ENCODE measurements at regions not wholly inside any gene's neighbourhood (a gene's known extent, or its start where the extent isn't known, plus 50 kb on each side); places are given as distances from the start of the nearest gene placed in this dataset.
"Not testable (repeated sequence)": the region's sequence is repeated elsewhere in the genome, so short reads cannot be mapped to it uniquely, and the experiment has no call there.

- CTCF ChIA-PET, result not testable (repeated sequence)
Measured at GRCh38 chr10:59053502-59053901, 122.9 kb upstream of the PHYHIPL start.

GRCh38 chr10:59055045-59055444 is 121.4 kb upstream of the PHYHIPL start:
- no peak overlapping the region for H3K27ac Mint-ChIP-seq
- Histone ChIP-seq H3K4me1 (ENCODE audit: control insufficient read depth in 2 of 2, insufficient read depth in 2 of 2, low read length in 2 of 2) (no peaks in the 10 kb centered on the region), H3K9me3 (ENCODE audit: control insufficient read depth in 2 of 3, low read length in 3 of 3) (peaks cover 0 to 3% (median 0%) of the 10 kb centered on the region in 3 experiments), H3K27me3 (ENCODE audit: control insufficient read depth in 2 of 2, insufficient read depth in 2 of 2, low read length in 2 of 2) (no peaks in the 10 kb centered on the region), H3K36me3 (ENCODE audit: control insufficient read depth in 2 of 3, insufficient read depth in 3 of 3, low read length in 3 of 3) (no peaks in the 10 kb centered on the region), H3K27ac (ENCODE audit: low read depth, low read length) (no peak overlapping the region), H3K4me3 (ENCODE audit: low read length) (no peak overlapping the region)
- ChIA-PET POLR2A (no interaction called here), CTCF (no interaction called here)
- no peaks in the 10 kb centered on the region for H3K36me3 Mint-ChIP-seq
- H3K4me1 Mint-ChIP-seq, result no peaks in the 10 kb centered on the region
- peaks cover 0 to 8% (median 0%) of the 10 kb centered on the region in 5 donors for H3K27me3 Mint-ChIP-seq
- DNase-seq (no peak), ATAC-seq (no peak)
- intact Hi-C loops (cut with micrococcal nuclease), result no loop called here
- peaks cover 3 to 26% (median 11%) of the 10 kb centered on the region in 11 donors for H3K9me3 Mint-ChIP-seq
- no peak overlapping the region for H3K4me3 Mint-ChIP-seq

More at GRCh38 chr10:59053502-59053901, 122.9 kb upstream of the PHYHIPL start:
- DNase-seq; H3K36me3 Mint-ChIP-seq; H3K27ac ChIP-seq (ENCODE audit: low read depth, low read length); H3K27ac Mint-ChIP-seq; H3K4me1 ChIP-seq (ENCODE audit: control insufficient read depth in 2 of 2, insufficient read depth in 2 of 2, low read length in 2 of 2); H3K27me3 ChIP-seq (ENCODE audit: control insufficient read depth in 2 of 2, insufficient read depth in 2 of 2, low read length in 2 of 2); H3K4me1 Mint-ChIP-seq; intact Hi-C loops (cut with micrococcal nuclease); POLR2A ChIA-PET; H3K4me3 Mint-ChIP-seq; H3K9me3 ChIP-seq (ENCODE audit: control insufficient read depth in 2 of 3, low read length in 3 of 3); H3K27me3 Mint-ChIP-seq; H3K36me3 ChIP-seq (ENCODE audit: control insufficient read depth in 2 of 3, insufficient read depth in 3 of 3, low read length in 3 of 3); H3K4me3 ChIP-seq (ENCODE audit: low read length); ATAC-seq: not testable (repeated sequence)
- H3K9me3 Mint-ChIP-seq, result peaks cover 3 to 29% (median 12%) of the 10 kb centered on the region in 11 donors

GRCh38 chr10:59057345-59057744 is 119.1 kb upstream of the PHYHIPL start:
- no peak overlapping the region for H3K4me3 ChIP-seq (ENCODE audit: low read length)
- peaks cover 0 to 19% (median 10%) of the 10 kb centered on the region in 11 donors for H3K9me3 Mint-ChIP-seq
- ChIA-PET POLR2A (no interaction called here), CTCF (no interaction called here)
- H3K27me3 Mint-ChIP-seq, result peaks cover 0 to 8% (median 0%) of the 10 kb centered on the region in 5 donors
- no peak overlapping the region for H3K27ac ChIP-seq (ENCODE audit: low read depth, low read length)
- ATAC-seq (no peak), DNase-seq (no peak)
- no peak overlapping the region for H3K27ac Mint-ChIP-seq
- no peaks in the 10 kb centered on the region for H3K36me3 ChIP-seq (ENCODE audit: control insufficient read depth in 2 of 3, insufficient read depth in 3 of 3, low read length in 3 of 3)
- H3K9me3 ChIP-seq (ENCODE audit: control insufficient read depth in 2 of 3, low read length in 3 of 3), result peaks cover 0 to 3% (median 0%) of the 10 kb centered on the region in 3 experiments
- intact Hi-C loops (cut with micrococcal nuclease), result no loop called here
- H3K4me1 Mint-ChIP-seq, result no peaks in the 10 kb centered on the region
- H3K4me3 Mint-ChIP-seq, result no peak overlapping the region
- H3K27me3 ChIP-seq (ENCODE audit: control insufficient read depth in 2 of 2, insufficient read depth in 2 of 2, low read length in 2 of 2), result no peaks in the 10 kb centered on the region
- H3K4me1 ChIP-seq (ENCODE audit: control insufficient read depth in 2 of 2, insufficient read depth in 2 of 2, low read length in 2 of 2), result no peaks in the 10 kb centered on the region
- H3K36me3 Mint-ChIP-seq, result no peaks in the 10 kb centered on the region

- CTCF ChIA-PET, result no interaction called here
- Mint-ChIP-seq H3K27ac (no peak overlapping the region), H3K4me3 (no peak overlapping the region)
Measured at GRCh38 chr10:59060852-59061251, 115.6 kb upstream of the PHYHIPL start.

GRCh38 chr10:59063491-59063890 is 113.0 kb upstream of the PHYHIPL start:
- intact Hi-C loops (cut with micrococcal nuclease), result no loop called here
- H3K4me1 ChIP-seq (ENCODE audit: control insufficient read depth in 2 of 2, insufficient read depth in 2 of 2, low read length in 2 of 2), result no peaks in the 10 kb centered on the region
- ATAC-seq, result no peak
- no peak overlapping the region for H3K27ac Mint-ChIP-seq
- ChIA-PET CTCF (no interaction called here), POLR2A (no interaction called here)
- peaks cover 0 to 6% (median 0%) of the 10 kb centered on the region in 5 donors for H3K27me3 Mint-ChIP-seq
- H3K9me3 Mint-ChIP-seq, result peaks cover 0 to 10% (median 0%) of the 10 kb centered on the region in 11 donors
- no peak for DNase-seq
- no peak overlapping the region for H3K4me3 ChIP-seq (ENCODE audit: low read length)
- H3K27me3 ChIP-seq (ENCODE audit: control insufficient read depth in 2 of 2, insufficient read depth in 2 of 2, low read length in 2 of 2), result no peaks in the 10 kb centered on the region
- H3K4me1 Mint-ChIP-seq, result no peaks in the 10 kb centered on the region
- H3K4me3 Mint-ChIP-seq, result no peak overlapping the region
- no peaks in the 10 kb centered on the region for H3K9me3 ChIP-seq (ENCODE audit: control insufficient read depth in 2 of 3, low read length in 3 of 3)
- H3K36me3 ChIP-seq (ENCODE audit: control insufficient read depth in 2 of 3, insufficient read depth in 3 of 3, low read length in 3 of 3), result no peaks in the 10 kb centered on the region
- no peak overlapping the region for H3K27ac ChIP-seq (ENCODE audit: low read depth, low read length)
- peaks cover 0 to 4% (median 0%) of the 10 kb centered on the region in 5 donors for H3K36me3 Mint-ChIP-seq

More at GRCh38 chr10:59060852-59061251, 115.6 kb upstream of the PHYHIPL start:
- peaks cover 0 to 4% (median 0%) of the 10 kb centered on the region in 5 donors for H3K36me3 Mint-ChIP-seq
- Histone ChIP-seq H3K4me3 (ENCODE audit: low read length) (no peak overlapping the region), H3K9me3 (ENCODE audit: control insufficient read depth in 2 of 3, low read length in 3 of 3) (no peaks in the 10 kb centered on the region), H3K36me3 (ENCODE audit: control insufficient read depth in 2 of 3, insufficient read depth in 3 of 3, low read length in 3 of 3) (no peaks in the 10 kb centered on the region), H3K4me1 (ENCODE audit: control insufficient read depth in 2 of 2, insufficient read depth in 2 of 2, low read length in 2 of 2) (no peaks in the 10 kb centered on the region), H3K27ac (ENCODE audit: low read depth, low read length) (no peak overlapping the region), H3K27me3 (ENCODE audit: control insufficient read depth in 2 of 2, insufficient read depth in 2 of 2, low read length in 2 of 2) (no peaks in the 10 kb centered on the region)
- POLR2A ChIA-PET, result no interaction called here
- ATAC-seq (no peak), DNase-seq (no peak)
- H3K9me3 Mint-ChIP-seq, result peaks cover 0 to 14% (median 0%) of the 10 kb centered on the region in 11 donors
- peaks cover 0 to 6% (median 0%) of the 10 kb centered on the region in 5 donors for H3K27me3 Mint-ChIP-seq
- intact Hi-C loops (cut with micrococcal nuclease), result no loop called here
- H3K4me1 Mint-ChIP-seq, result no peaks in the 10 kb centered on the region

- peaks cover 0 to 9% (median 0%) of the 10 kb centered on the region in 11 donors for H3K9me3 Mint-ChIP-seq
- Histone ChIP-seq H3K4me3 (ENCODE audit: low read length) (no peak overlapping the region), H3K9me3 (ENCODE audit: control insufficient read depth in 2 of 3, low read length in 3 of 3) (no peaks in the 10 kb centered on the region), H3K36me3 (ENCODE audit: control insufficient read depth in 2 of 3, insufficient read depth in 3 of 3, low read length in 3 of 3) (no peaks in the 10 kb centered on the region), H3K27me3 (ENCODE audit: control insufficient read depth in 2 of 2, insufficient read depth in 2 of 2, low read length in 2 of 2) (no peaks in the 10 kb centered on the region), H3K4me1 (ENCODE audit: control insufficient read depth in 2 of 2, insufficient read depth in 2 of 2, low read length in 2 of 2) (no peaks in the 10 kb centered on the region), H3K27ac (ENCODE audit: low read depth, low read length) (no peak overlapping the region)
- ChIA-PET POLR2A (interaction anchor here (0.8 kb wide), 1 partner anchor 20 kb away, joined by 4 read pairs; no protein-coding TSS in a partner anchor), CTCF (no interaction called here)
- peaks cover 0 to 4% (median 0%) of the 10 kb centered on the region in 5 donors for H3K36me3 Mint-ChIP-seq
- no peak overlapping the region for H3K4me3 Mint-ChIP-seq
- no peaks in the 10 kb centered on the region for H3K4me1 Mint-ChIP-seq
- DNase-seq, result no peak
- peaks cover 0 to 6% (median 0%) of the 10 kb centered on the region in 5 donors for H3K27me3 Mint-ChIP-seq
- ATAC-seq, result no peak
- intact Hi-C loops (cut with micrococcal nuclease), result no loop called here
- no peak overlapping the region for H3K27ac Mint-ChIP-seq
Measured at GRCh38 chr10:59064080-59064692, 112.3 kb upstream of the PHYHIPL start.

Data from naive thymus-derived CD4-positive, alpha-beta T cell (primary cell).